ENCODE measurements at regions not wholly inside any gene's neighbourhood (a gene's known extent, or its start where the extent isn't known, plus 50 kb on each side); places are given as distances from the start of the nearest gene placed in this dataset.

GRCh38 chr18:1907470-1908206, 663.7 kb downstream of the METTL4 start:
- FAIRE-seq = no peak

GRCh38 chr18:1914489-1914888, 656.8 kb downstream of the METTL4 start:
- H3K4me3 ChIP-seq (ENCODE audit: low read length in 3 of 3) = no peak overlapping the region
- FAIRE-seq (no peak), DNase-seq (no peak)
- intact Hi-C loops (cut with DNase I) = no loop called here
- H3K27me3 ChIP-seq (ENCODE audit: control insufficient read depth, insufficient read depth, low read length) = no peaks in the 10 kb centered on the region
- no peaks in the 10 kb centered on the region for H3K36me3 ChIP-seq (ENCODE audit: control insufficient read depth in 2 of 3, insufficient read depth in 3 of 3, low read length in 3 of 3)
- no peaks in the 10 kb centered on the region for H3K4me1 ChIP-seq (ENCODE audit: control insufficient read depth in 2 of 3, insufficient read depth in 2 of 3, low read depth in 1 of 3, low read length in 3 of 3)
- peaks cover 0 to 11% (median 0%) of the 10 kb centered on the region in 3 donors for H3K9me3 ChIP-seq (ENCODE audit: control insufficient read depth in 2 of 3, insufficient read depth in 1 of 3, low read length in 3 of 3)
- H3K9ac ChIP-seq (ENCODE audit: low read length in 3 of 3) = no peak overlapping the region
- peak; percentile 24 for TF ChIP-seq CTCF (IDR thresholded peaks at IDR 0.05; ENCODE audit: borderline replicate concordance, extremely low read depth, insufficient read depth)
- H3K27ac ChIP-seq (ENCODE audit: low read depth in 2 of 2, low read length in 2 of 2) = no peak overlapping the region

More at GRCh38 chr18:1907470-1908206, 663.7 kb downstream of the METTL4 start:
- H3K27ac ChIP-seq (ENCODE audit: low read depth in 2 of 2, low read length in 2 of 2) = no peak overlapping the region
- H3K4me1 ChIP-seq (ENCODE audit: control insufficient read depth in 2 of 3, insufficient read depth in 2 of 3, low read depth in 1 of 3, low read length in 3 of 3) = no peaks in the 10 kb centered on the region
- intact Hi-C loops (cut with DNase I) = no loop called here
- H3K4me3 ChIP-seq (ENCODE audit: low read length in 3 of 3) = no peak overlapping the region
- no peaks in the 10 kb centered on the region for H3K36me3 ChIP-seq (ENCODE audit: control insufficient read depth in 2 of 3, insufficient read depth in 3 of 3, low read length in 3 of 3)
- no peak for DNase-seq
- no peak overlapping the region for H3K9ac ChIP-seq (ENCODE audit: low read length in 3 of 3)
- no peaks in the 10 kb centered on the region for H3K27me3 ChIP-seq (ENCODE audit: control insufficient read depth, insufficient read depth, low read length)
- peaks cover 0 to 5% (median 0%) of the 10 kb centered on the region in 3 donors for H3K9me3 ChIP-seq (ENCODE audit: control insufficient read depth in 2 of 3, insufficient read depth in 1 of 3, low read length in 3 of 3)
- TF ChIP-seq CTCF (IDR thresholded peaks at IDR 0.05; ENCODE audit: borderline replicate concordance, extremely low read depth, insufficient read depth) = no peak

- no peak for TF ChIP-seq CTCF (IDR thresholded peaks at IDR 0.05; ENCODE audit: borderline replicate concordance, extremely low read depth, insufficient read depth)
- intact Hi-C loops (cut with DNase I) = no loop called here
- Histone ChIP-seq H3K4me3 (ENCODE audit: low read length in 3 of 3) (no peak overlapping the region), H3K9me3 (ENCODE audit: control insufficient read depth in 2 of 3, insufficient read depth in 1 of 3, low read length in 3 of 3) (peaks cover 0 to 6% (median 0%) of the 10 kb centered on the region in 3 donors), H3K36me3 (ENCODE audit: control insufficient read depth in 2 of 3, insufficient read depth in 3 of 3, low read length in 3 of 3) (no peaks in the 10 kb centered on the region), H3K4me1 (ENCODE audit: control insufficient read depth in 2 of 3, insufficient read depth in 2 of 3, low read depth in 1 of 3, low read length in 3 of 3) (no peaks in the 10 kb centered on the region), H3K9ac (ENCODE audit: low read length in 3 of 3) (no peak overlapping the region), H3K27me3 (ENCODE audit: control insufficient read depth, insufficient read depth, low read length) (no peaks in the 10 kb centered on the region), H3K27ac (ENCODE audit: low read depth in 2 of 2, low read length in 2 of 2) (no peak overlapping the region)
- DNase-seq (no peak), FAIRE-seq (no peak)
Observed at GRCh38 chr18:1916869-1917523, 654.3 kb downstream of the METTL4 start.

Measured in kidney (tissue), 13 donors.